Superior temporal gyrus (tissue), 1 donor: ENCODE measurements at regions not wholly inside any gene's neighbourhood (a gene's known extent, or its start where the extent isn't known, plus 50 kb on each side); places are given as distances from the start of the nearest gene placed in this dataset.

Experiments used
- DNase-seq: peaks from one replicate; pipeline ENCODE4 v3.0.0-alpha.2; 2016; ENCODE audit errors: extremely low spot score

GRCh38 chr18:1952486-1952885, 618.8 kb downstream of the METTL4 start:
- no peak for DNase-seq

- no peak for DNase-seq
These were observed 616.6 kb downstream of the METTL4 start for GRCh38 chr18:1954583-1955312.

- no peak for DNase-seq
These were observed 612.5 kb downstream of the METTL4 start for GRCh38 chr18:1958798-1959197.

- DNase-seq = no peak
These were observed 606.3 kb downstream of the METTL4 start for GRCh38 chr18:1965016-1965415.

GRCh38 chr18:1965541-1965940, 605.8 kb downstream of the METTL4 start:
- DNase-seq = no peak

GRCh38 chr18:1968801-1969498, 602.4 kb downstream of the METTL4 start:
- no peak for DNase-seq

- no peak for DNase-seq
These were observed 594.8 kb downstream of the METTL4 start for GRCh38 chr18:1976484-1976883.

GRCh38 chr18:1982056-1982455, 589.2 kb downstream of the METTL4 start:
- no peak for DNase-seq

GRCh38 chr18:1983746-1984515, 587.4 kb downstream of the METTL4 start:
- DNase-seq = no peak

GRCh38 chr18:1993866-1994265, 577.4 kb downstream of the METTL4 start:
- no peak for DNase-seq

GRCh38 chr18:1994471-1994870, 576.8 kb downstream of the METTL4 start:
- no peak for DNase-seq

- no peak for DNase-seq
These were observed 576.2 kb downstream of the METTL4 start for GRCh38 chr18:1995041-1995612.

GRCh38 chr18:1998121-1998520, 573.2 kb downstream of the METTL4 start:
- DNase-seq = no peak

- no peak for DNase-seq
These were observed 571.9 kb downstream of the METTL4 start for GRCh38 chr18:1999387-1999786.

- DNase-seq = no peak
These were observed 569.2 kb downstream of the METTL4 start for GRCh38 chr18:2002151-2002550.

GRCh38 chr18:2002604-2003003, 568.7 kb downstream of the METTL4 start:
- DNase-seq = no peak

- DNase-seq = no peak
These were observed 561.2 kb downstream of the METTL4 start for GRCh38 chr18:2009942-2010697.

- no peak for DNase-seq
These were observed 544.3 kb downstream of the METTL4 start for GRCh38 chr18:2027016-2027415.

- DNase-seq = no peak
These were observed 543.5 kb downstream of the METTL4 start for GRCh38 chr18:2027756-2028155.

GRCh38 chr18:2028986-2029385, 542.3 kb downstream of the METTL4 start:
- DNase-seq = no peak

- DNase-seq = no peak
These were observed 540.7 kb downstream of the METTL4 start for GRCh38 chr18:2030647-2031046.

- no peak for DNase-seq
These were observed 539.3 kb downstream of the METTL4 start for GRCh38 chr18:2032036-2032435.
